ENCODE measurements at regions not wholly inside any gene's neighbourhood (a gene's known extent, or its start where the extent isn't known, plus 50 kb on each side); places are given as distances from the start of the nearest gene placed in this dataset.

- no peak for DNase-seq
Observed at GRCh38 chr15:93150910-93151881, 62.2 kb upstream of the RGMA start.

- DNase-seq: no peak
Observed at GRCh38 chr15:93146601-93147000, 57.6 kb upstream of the RGMA start.

- DNase-seq: no peak
Observed at GRCh38 chr15:93146196-93146595, 57.2 kb upstream of the RGMA start.

DNA sequence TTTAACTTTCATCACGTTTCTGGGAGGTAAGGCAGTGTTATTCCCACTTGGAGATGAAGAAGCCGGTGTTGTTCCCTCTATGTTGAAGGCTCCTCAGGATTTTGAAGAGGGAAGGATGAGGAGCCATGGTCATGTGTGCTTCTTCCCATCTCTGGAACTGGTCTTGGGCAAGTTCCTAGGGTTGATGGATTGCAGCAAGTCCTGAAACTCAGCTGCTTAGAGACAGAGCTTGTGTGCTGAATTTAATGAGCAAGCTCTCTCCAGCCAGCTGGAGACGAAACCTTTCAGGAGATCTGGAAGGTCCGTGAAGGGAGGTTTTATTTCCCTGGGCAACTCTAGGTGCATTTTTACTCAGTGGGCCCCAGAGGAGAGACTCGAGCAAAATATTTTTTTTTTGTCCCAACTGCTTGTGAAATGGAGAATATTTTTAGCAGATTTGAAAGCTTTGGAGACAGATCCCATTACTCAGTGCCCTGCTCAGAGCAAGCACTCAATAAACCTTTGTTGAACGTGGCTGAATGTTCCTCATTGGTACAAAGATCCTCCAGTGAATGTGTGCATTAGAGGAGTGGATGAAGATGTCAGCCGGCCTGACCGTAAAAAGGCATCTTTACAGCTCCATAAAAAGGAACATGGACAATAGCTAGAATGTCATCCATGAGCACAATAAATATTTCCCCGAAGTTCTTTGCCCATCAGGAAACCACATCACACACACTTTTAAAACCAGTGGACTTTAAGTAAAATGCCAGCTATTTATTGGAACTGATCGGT lies 55.6 kb upstream of the RGMA start:
- no peak for DNase-seq

GRCh38 chr15:93143186-93143585 lies 54.2 kb upstream of the RGMA start:
- no peak for DNase-seq

DNA sequence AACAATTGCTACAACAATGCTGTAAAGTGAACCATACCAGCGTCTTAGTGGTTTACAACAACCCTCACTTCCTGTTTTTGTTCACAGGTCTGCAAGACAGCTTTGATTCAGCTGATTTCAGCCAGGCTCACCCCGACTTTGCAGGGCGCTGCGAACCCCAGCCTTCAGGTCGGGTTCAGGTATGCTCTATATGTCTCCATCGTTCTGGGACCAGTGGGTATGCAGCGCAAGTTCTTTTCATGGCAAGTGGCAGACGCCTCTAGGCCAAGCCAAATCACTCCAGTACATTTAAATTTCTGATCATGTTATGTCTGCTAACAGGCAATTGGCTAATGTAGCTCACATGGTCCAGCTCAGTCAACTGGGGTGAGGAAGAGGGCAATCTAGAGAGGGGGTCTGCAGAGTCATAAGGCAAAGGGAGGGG lies 52.4 kb upstream of the RGMA start:
- DNase-seq: no peak

DNA sequence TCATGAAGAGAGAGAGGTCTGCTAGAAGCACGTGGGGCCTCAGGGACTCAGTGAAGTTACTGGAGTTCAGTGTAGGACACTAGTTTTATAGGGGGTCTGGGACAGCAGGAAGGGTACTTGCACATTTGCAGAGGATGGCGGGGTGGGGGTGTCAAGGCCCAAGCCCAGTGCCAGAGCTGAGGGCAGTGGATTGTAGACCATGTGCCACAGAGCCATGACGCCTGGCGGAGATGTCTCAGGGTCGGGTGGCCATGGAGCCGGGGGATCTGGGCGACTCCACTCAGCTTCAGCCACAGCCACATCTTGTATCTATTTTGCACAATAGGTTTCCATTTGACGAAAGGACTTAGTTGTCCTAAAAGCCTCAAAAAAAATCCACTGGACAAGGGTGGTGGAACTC lies 50.4 kb upstream of the RGMA start:
- no peak for DNase-seq

DNA sequence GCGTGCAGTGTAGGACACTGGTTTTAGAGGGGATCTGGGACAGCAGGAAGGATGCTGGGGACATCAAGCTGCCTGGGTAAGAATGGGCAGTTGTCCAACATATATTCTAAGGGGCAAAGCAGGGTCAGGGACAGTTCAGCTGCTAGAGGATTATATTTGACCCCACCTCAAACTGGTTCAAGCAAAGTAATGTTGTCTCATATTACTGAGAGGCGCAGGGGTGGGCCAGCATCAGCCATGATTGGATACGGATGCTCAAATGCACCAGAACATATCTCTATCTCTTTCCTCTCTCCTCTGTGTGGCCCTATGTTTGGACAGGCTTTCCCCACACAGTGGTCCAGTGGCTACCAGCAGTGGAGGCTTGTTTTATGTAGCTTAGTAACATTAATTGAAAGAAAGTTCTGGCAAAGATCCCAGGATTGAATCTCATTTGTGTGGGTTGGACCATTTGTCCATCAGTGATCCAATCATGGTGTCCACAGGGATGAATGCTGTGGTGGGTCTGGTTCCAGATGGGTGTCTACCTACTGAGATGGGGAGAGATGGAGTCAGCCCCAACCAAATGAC lies 49.8 kb upstream of the RGMA start:
- no peak for DNase-seq

Data from hindlimb muscle (tissue), 1 donor.